ENCODE measurements at regions not wholly inside any gene's neighbourhood (a gene's known extent, or its start where the extent isn't known, plus 50 kb on each side); places are given as distances from the start of the nearest gene placed in this dataset.

DNA sequence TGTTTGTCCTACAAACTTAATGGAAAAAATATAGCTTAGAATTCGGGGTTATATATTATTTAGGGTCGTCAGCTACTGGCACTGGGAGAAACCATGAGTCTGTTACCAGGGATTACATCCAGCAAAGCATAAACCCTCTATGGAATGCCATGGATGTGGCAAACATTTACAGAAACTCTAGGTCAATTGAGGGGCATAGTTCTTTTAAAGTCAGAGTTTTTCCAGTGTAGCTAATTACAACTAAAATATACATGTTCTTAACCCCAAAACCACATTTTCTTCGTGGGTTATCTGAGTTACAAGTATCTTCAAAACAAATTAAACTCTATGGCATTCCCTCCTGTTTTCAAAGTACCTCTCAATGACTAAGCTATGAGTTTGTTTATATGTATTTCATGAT is 99.3 kb upstream of the THSD7A start:
- Histone ChIP-seq H3K4me2 (ENCODE audit: low read depth, low read length) (no peak overlapping the region), H3K18ac (ENCODE audit: low read depth, low read length) (no peak overlapping the region), H3K9ac (ENCODE audit: low read depth, low read length) (no peak overlapping the region), H2AK9ac (replicated peaks; ENCODE audit: low read depth, low read length, poor library complexity) (no peak overlapping the region), H3K9me1 (ENCODE audit: insufficient read depth, low read length) (no peaks in the 10 kb centered on the region), H4K91ac (ENCODE audit: insufficient read depth, low read depth, low read length) (no peak overlapping the region), H3K27ac (ENCODE audit: insufficient read depth, low read length) (no peak overlapping the region), H3K14ac (replicated peaks; ENCODE audit: low read depth, low read length) (no peak overlapping the region), H2BK15ac (ENCODE audit: low read depth, low read length) (no peak overlapping the region), H3K4ac (ENCODE audit: low read depth, low read length) (no peak overlapping the region), H3K23ac (ENCODE audit: low read depth, low read length) (no peak overlapping the region), H3K79me1 (ENCODE audit: low read depth in 1 of 2, low read length in 2 of 2) (no peaks in the 10 kb centered on the region), H3K56ac (ENCODE audit: extremely low read depth, insufficient read depth, low read length) (no peak overlapping the region), H3K36me3 (ENCODE audit: control insufficient read depth, insufficient read depth, low read length) (no peaks in the 10 kb centered on the region), H3K4me1 (ENCODE audit: control insufficient read depth, insufficient read depth, low read length) (no peaks in the 10 kb centered on the region), H2BK5ac (ENCODE audit: low read depth, low read length, poor library complexity, severe bottlenecking) (no peak overlapping the region), H2AK5ac (ENCODE audit: low read depth, low read length) (no peak overlapping the region), H4K8ac (ENCODE audit: low read depth in 2 of 2, low read length in 2 of 2) (no peak overlapping the region), H3K27me3 (ENCODE audit: control insufficient read depth, insufficient read depth, low read length) (no peaks in the 10 kb centered on the region), H4K20me1 (ENCODE audit: insufficient read depth, low read length) (no peaks in the 10 kb centered on the region), H3K4me3 (ENCODE audit: insufficient read depth, low read depth, low read length) (no peak overlapping the region), H2BK120ac (ENCODE audit: low read depth, low read length) (no peak overlapping the region), H4K5ac (ENCODE audit: low read depth, low read length) (no peak overlapping the region), H2BK20ac (ENCODE audit: low read depth, low read length) (no peak overlapping the region), H2AFZ (replicated peaks; ENCODE audit: low read length, poor library complexity) (no peak overlapping the region), H3K9me3 (ENCODE audit: control insufficient read depth, insufficient read depth, low read length) (no peaks in the 10 kb centered on the region)
- POLR2A ChIA-PET (ENCODE audit: unreplicated experiment): no interaction called here
- WGBS, 2 experiments (ENCODE audit: extremely low coverage in 2 of 2, insufficient read length in 1 of 2): no CpG with 5 or more reads among the region's 3 CpGs
- DNase-seq (no peak), ATAC-seq (ENCODE audit: low read depth) (no peak)
- dilution Hi-C loops (cut with HindIII; ENCODE audit: low sequenced_read_pairs, unreplicated experiment): no loop called here
- intact Hi-C loops (cut with micrococcal nuclease): no loop called here
- CTCF ChIA-PET: interaction anchor here (0.8 kb wide), 1 partner anchor 55 kb away, joined by 3 read pairs; no protein-coding TSS in a partner anchor
- no TSS peak for BruUV-seq (replicated peaks)
- no peak for TF ChIP-seq MAFK (IDR thresholded peaks at IDR 0.05; ENCODE audit: low read depth, low read length)
- TF ChIP-seq, protein P1, sequence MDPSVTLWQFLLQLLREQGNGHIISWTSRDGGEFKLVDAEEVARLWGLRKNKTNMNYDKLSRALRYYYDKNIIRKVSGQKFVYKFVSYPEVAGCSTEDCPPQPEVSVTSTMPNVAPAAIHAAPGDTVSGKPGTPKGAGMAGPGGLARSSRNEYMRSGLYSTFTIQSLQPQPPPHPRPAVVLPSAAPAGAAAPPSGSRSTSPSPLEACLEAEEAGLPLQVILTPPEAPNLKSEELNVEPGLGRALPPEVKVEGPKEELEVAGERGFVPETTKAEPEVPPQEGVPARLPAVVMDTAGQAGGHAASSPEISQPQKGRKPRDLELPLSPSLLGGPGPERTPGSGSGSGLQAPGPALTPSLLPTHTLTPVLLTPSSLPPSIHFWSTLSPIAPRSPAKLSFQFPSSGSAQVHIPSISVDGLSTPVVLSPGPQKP (IDR thresholded peaks at IDR 0.05; ENCODE audit: borderline replicate concordance, low read depth, low read length): no peak
- no peak for TF ChIP-seq BHLHE40 (IDR thresholded peaks at IDR 0.05; ENCODE audit: low read depth, low read length)
- TF ChIP-seq, protein P2, sequence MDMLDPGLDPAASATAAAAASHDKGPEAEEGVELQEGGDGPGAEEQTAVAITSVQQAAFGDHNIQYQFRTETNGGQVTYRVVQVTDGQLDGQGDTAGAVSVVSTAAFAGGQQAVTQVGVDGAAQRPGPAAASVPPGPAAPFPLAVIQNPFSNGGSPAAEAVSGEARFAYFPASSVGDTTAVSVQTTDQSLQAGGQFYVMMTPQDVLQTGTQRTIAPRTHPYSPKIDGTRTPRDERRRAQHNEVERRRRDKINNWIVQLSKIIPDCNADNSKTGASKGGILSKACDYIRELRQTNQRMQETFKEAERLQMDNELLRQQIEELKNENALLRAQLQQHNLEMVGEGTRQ (IDR thresholded peaks at IDR 0.05; ENCODE audit: low read depth, low read length): no peak
- TF ChIP-seq MAZ (IDR thresholded peaks at IDR 0.05; ENCODE audit: borderline replicate concordance, low read depth, low read length): no peak
- TF ChIP-seq RFX5 (IDR thresholded peaks at IDR 0.05; ENCODE audit: low read depth, low read length): no peak
- no peak for TF ChIP-seq CEBPB (IDR thresholded peaks at IDR 0.05; ENCODE audit: low read depth, low read length)
- no peak for TF ChIP-seq POLR2A (IDR thresholded peaks at IDR 0.05; ENCODE audit: low read depth, low read length)
- no peak for TF ChIP-seq NFE2L2 (IDR thresholded peaks at IDR 0.05; ENCODE audit: low read depth, low read length)
- no peak for TF ChIP-seq CHD1 (IDR thresholded peaks at IDR 0.05; ENCODE audit: low read depth, low read length)
- TF ChIP-seq MXI1 (IDR thresholded peaks at IDR 0.05; ENCODE audit: borderline replicate concordance, low read depth, low read length): no peak
- TF ChIP-seq, protein P3, sequence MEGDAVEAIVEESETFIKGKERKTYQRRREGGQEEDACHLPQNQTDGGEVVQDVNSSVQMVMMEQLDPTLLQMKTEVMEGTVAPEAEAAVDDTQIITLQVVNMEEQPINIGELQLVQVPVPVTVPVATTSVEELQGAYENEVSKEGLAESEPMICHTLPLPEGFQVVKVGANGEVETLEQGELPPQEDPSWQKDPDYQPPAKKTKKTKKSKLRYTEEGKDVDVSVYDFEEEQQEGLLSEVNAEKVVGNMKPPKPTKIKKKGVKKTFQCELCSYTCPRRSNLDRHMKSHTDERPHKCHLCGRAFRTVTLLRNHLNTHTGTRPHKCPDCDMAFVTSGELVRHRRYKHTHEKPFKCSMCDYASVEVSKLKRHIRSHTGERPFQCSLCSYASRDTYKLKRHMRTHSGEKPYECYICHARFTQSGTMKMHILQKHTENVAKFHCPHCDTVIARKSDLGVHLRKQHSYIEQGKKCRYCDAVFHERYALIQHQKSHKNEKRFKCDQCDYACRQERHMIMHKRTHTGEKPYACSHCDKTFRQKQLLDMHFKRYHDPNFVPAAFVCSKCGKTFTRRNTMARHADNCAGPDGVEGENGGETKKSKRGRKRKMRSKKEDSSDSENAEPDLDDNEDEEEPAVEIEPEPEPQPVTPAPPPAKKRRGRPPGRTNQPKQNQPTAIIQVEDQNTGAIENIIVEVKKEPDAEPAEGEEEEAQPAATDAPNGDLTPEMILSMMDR (conservative IDR thresholded peaks at IDR 0.05; ENCODE audit: low read depth, low read length): no peak
- no peak for TF ChIP-seq RCOR1 (IDR thresholded peaks at IDR 0.05; ENCODE audit: insufficient replicate concordance, low read length)
- in situ Hi-C loops (cut with MboI; ENCODE audit: low sequenced_read_pairs): no loop called here
